ENCODE measurements at regions not wholly inside any gene's neighbourhood (a gene's known extent, or its start where the extent isn't known, plus 50 kb on each side); places are given as distances from the start of the nearest gene placed in this dataset.

DNA sequence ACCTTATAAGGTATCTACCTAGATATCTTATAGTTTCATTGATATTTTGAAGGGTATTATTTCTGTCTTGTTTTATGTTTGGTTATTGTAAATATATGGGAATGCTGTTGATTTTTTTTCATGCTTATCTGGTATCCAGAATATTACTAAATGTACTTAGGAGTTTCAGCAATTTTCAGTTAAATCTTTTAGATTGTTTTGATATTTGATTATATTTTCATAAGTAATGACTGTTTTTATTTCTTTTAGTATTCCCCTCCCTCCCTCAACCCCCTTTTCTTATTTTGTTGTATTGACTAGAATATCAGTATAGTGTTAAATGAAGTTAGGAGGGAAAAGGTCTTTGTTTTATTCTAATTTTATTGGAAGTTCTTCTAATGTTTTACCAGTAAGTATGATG, 344.4 kb upstream of the PROX1 start:
- DNase-seq (ENCODE audit: low read depth), result no peak

GRCh38 chr1:213647864-213648650, 339.7 kb upstream of the PROX1 start:
- no peak for DNase-seq (ENCODE audit: low read depth)

DNA sequence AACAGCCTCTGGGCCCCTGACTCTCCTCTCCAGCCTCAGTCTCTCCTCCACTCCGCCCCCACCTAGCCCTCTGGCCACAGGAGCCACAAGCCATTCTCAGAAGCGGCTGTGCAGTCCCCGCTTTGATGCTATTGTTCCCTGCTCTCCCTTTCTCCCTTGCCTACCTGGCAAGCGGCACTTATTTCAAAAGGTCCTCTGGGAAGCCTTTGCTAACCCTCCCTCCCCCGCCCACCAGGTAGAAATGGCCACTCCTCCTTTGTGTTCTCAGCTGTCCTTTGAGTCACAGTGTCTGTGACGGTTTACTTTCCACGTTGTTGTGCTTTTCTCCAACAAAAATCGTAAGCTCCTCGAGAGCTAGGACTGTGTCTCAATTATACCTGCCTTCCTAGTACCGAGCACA, 338.4 kb upstream of the PROX1 start:
- no peak for DNase-seq (ENCODE audit: low read depth)

GRCh38 chr1:213650603-213651002, 337.2 kb upstream of the PROX1 start:
- no peak for DNase-seq (ENCODE audit: low read depth)

- no peak for DNase-seq (ENCODE audit: low read depth)
Observed at GRCh38 chr1:213651077-213651476, 336.7 kb upstream of the PROX1 start.

- no peak for DNase-seq (ENCODE audit: low read depth)
Observed at GRCh38 chr1:213652109-213652508, 335.7 kb upstream of the PROX1 start.

GRCh38 chr1:213656039-213656438, 331.7 kb upstream of the PROX1 start:
- no peak for DNase-seq (ENCODE audit: low read depth)

GRCh38 chr1:213656503-213656902, 331.3 kb upstream of the PROX1 start:
- DNase-seq (ENCODE audit: low read depth), result no peak

GRCh38 chr1:213657013-213657412, 330.8 kb upstream of the PROX1 start:
- no peak for DNase-seq (ENCODE audit: low read depth)

DNA sequence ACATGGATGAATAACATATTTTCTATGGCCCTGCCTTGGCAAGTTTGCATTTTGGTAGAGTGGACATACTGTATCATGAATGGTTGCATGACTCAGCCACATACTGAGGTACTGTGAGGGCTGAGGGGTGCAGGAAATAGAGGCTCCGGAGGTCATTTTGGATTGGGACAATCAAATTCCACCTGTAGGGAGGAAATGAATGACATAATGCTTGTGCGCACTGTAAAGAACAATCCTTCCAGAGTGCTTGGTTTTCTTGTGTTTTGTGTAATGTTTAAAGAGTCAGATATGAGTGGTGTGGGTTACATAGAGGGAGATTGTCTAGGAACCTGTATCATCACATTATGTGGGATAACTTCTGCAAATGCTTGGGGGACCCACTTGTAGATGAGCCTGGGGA, 329.9 kb upstream of the PROX1 start:
- DNase-seq (ENCODE audit: low read depth), result no peak

DNA sequence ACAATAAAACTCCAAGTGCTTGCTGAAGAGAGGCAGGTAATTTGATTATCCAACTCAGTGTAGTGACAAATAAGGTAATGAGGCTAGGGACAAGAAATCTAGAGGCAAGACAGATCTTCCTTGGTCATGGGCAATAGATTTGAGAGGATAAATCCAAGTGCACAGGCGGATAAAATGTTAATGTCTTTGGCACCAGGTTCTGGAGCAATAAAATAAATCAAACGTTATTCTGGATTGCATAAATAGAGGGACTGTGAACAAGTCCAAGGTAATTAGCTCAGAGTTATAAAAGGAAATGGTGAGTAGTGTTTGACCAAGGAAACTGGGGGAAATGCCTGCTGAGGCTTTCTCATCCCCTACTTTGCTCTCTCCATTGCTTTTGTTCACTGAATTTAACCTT, 329.3 kb upstream of the PROX1 start:
- no peak for DNase-seq (ENCODE audit: low read depth)

DNA sequence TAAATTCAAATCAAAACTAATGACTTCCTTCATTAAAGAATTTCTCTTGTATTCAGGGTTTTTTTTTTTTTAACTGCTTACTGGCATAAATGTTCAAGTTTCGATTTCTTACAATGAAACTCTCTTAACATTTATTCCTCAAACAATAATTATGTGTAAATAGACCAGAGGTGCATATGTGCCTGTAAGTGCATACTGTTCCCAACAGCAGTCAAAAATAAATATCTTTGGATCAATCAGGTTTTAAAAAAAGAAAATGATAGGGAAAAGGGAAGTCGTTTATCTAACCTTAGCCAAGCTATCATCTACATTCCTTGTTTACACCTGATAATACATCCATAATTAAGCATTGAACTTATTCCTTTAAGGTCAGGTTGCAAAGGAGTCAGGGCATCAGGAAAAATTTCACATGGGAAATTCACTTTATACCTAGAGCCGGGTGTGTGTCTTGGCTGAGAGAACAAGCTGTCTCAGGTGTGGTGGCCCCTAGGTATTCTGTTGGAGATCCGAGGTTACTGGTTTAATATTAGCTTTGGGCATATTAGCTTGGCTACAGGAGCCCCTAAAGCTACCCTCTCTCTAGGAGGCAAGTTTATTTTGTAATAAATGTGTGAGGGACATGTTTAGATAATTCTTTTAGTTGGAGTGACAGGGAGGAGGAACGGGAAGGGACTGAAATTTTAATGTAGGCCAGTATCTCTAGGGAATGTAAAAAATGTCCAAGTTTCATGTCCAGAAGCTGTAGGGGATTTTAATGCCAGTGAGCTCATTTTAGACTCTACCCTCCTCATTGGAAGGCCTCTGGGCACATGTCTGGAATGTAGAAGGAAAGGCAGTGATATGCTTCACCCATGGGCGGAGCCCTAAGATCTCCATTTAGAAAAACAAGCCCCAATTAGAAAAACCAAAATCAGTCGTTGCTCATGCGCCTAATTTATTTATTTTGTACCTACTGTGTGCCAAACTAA, 327.9 kb upstream of the PROX1 start:
- no peak for DNase-seq (ENCODE audit: low read depth)

GRCh38 chr1:213661302-213661701, 326.5 kb upstream of the PROX1 start:
- no peak for DNase-seq (ENCODE audit: low read depth)

GRCh38 chr1:213666113-213666512, 321.7 kb upstream of the PROX1 start:
- DNase-seq (ENCODE audit: low read depth), result no peak

- no peak for DNase-seq (ENCODE audit: low read depth)
Observed at GRCh38 chr1:213666922-213667321, 320.9 kb upstream of the PROX1 start.

DNA sequence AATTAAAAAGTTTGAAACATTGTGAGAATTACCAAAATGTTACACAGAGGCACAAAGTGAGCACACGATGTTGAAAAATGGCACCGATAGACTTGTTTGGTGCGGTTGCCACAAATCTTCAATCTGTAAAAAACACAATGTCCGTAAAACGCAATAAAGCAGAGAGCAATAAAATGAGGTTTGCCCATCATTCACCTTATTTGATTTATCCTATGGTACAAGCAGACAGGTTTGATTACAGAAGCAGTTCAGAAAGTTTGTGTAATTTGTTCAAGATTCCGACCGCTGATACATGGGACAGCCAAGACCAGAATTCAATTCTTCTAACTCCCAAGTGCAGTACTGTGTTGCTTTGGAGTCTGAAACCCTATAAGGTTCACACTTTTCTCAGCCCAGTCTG, 318.3 kb upstream of the PROX1 start:
- no peak for DNase-seq (ENCODE audit: low read depth)

DNA sequence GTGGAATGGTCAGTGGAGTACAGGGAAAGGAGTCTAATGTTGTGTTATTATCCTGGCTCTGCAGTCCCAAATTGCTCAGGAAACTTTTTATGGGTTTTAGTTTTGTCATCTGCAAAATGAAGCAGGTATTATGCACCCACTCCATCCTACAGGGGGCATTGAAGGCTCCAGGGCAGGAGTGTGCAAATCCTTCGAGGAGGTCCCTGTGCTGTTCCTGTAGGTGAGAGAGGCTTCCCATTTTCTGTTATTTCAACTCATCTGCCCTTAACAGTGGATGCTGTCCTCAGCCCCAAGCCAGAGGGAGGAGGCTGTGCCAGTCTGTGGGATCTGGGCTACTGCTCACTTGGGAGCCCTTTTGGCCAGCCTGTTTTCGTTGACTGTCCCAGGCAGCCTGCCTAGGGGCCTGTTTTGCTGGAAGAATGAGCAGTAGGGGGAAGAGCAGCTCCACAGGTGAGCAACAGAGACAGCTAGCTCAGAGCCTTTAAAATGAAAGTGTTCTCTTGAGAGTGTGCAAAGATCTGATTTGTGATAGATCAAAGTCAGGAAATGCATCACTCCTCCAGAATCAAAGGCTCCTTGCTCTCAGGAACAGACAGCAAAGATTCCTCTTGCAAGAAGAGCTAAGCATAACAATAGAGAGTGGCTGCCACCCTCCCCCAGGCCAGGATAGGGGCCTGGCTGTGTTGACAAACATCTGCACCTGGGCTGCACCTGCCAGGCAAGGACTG, 317.6 kb upstream of the PROX1 start:
- DNase-seq (ENCODE audit: low read depth), result no peak

- no peak for DNase-seq (ENCODE audit: low read depth)
Observed at GRCh38 chr1:213670692-213671023, 317.1 kb upstream of the PROX1 start.

GRCh38 chr1:213675043-213675442, 312.7 kb upstream of the PROX1 start:
- no peak for DNase-seq (ENCODE audit: low read depth)

- no peak for DNase-seq (ENCODE audit: low read depth)
Observed at GRCh38 chr1:213676736-213677135, 311.0 kb upstream of the PROX1 start.

- no peak for DNase-seq (ENCODE audit: low read depth)
Observed at GRCh38 chr1:213678348-213678747, 309.4 kb upstream of the PROX1 start.

GRCh38 chr1:213678753-213679152, 309.0 kb upstream of the PROX1 start:
- no peak for DNase-seq (ENCODE audit: low read depth)
